OCI-M2 (cell line): ENCODE measurements at regions not wholly inside any gene's neighbourhood (a gene's known extent, or its start where the extent isn't known, plus 50 kb on each side); places are given as distances from the start of the nearest gene placed in this dataset.

Source experiments
- DNase-seq: peaks from one replicate; lab custom pipeline; 2025; ENCODE audit not compliant: unreplicated experiment; lab: John Stamatoyannopoulos, UW

- no peak for DNase-seq
These were observed 344.9 kb downstream of the EFNA5 start for GRCh38 chr5:107325866-107326265.

- DNase-seq, result no peak
These were observed 345.9 kb downstream of the EFNA5 start for GRCh38 chr5:107324809-107325208.

GRCh38 chr5:107324071-107324470, 346.7 kb downstream of the EFNA5 start:
- DNase-seq, result no peak

- DNase-seq, result no peak
These were observed 347.2 kb downstream of the EFNA5 start for GRCh38 chr5:107323536-107323935.

GRCh38 chr5:107322936-107323335, 347.8 kb downstream of the EFNA5 start:
- DNase-seq, result no peak

GRCh38 chr5:107321906-107322305, 348.8 kb downstream of the EFNA5 start:
- no peak for DNase-seq

- DNase-seq, result no peak
These were observed 349.9 kb downstream of the EFNA5 start for GRCh38 chr5:107320846-107321245.

- DNase-seq, result no peak
These were observed 350.4 kb downstream of the EFNA5 start for GRCh38 chr5:107320376-107320775.

GRCh38 chr5:107319901-107320300, 350.8 kb downstream of the EFNA5 start:
- DNase-seq, result no peak

GRCh38 chr5:107314330-107314729, 356.4 kb downstream of the EFNA5 start:
- DNase-seq, result no peak

GRCh38 chr5:107313921-107314320, 356.8 kb downstream of the EFNA5 start:
- DNase-seq, result no peak

GRCh38 chr5:107313098-107313497, 357.6 kb downstream of the EFNA5 start:
- no peak for DNase-seq

GRCh38 chr5:107310181-107310580, 360.6 kb downstream of the EFNA5 start:
- DNase-seq, result no peak

GRCh38 chr5:107306594-107306993, 364.1 kb downstream of the EFNA5 start:
- no peak for DNase-seq

- no peak for DNase-seq
These were observed 364.7 kb downstream of the EFNA5 start for GRCh38 chr5:107306002-107306401.

- DNase-seq, result no peak
These were observed 366.1 kb downstream of the EFNA5 start for GRCh38 chr5:107304684-107305083.

GRCh38 chr5:107303171-107303968, 367.4 kb downstream of the EFNA5 start:
- DNase-seq, result no peak

GRCh38 chr5:107302441-107302840, 368.3 kb downstream of the EFNA5 start:
- no peak for DNase-seq

- DNase-seq, result no peak
These were observed 368.7 kb downstream of the EFNA5 start for GRCh38 chr5:107301999-107302398.

GRCh38 chr5:107300721-107301327, 369.9 kb downstream of the EFNA5 start:
- no peak for DNase-seq

GRCh38 chr5:107296572-107296971, 374.2 kb downstream of the EFNA5 start:
- no peak for DNase-seq

GRCh38 chr5:107295914-107296313, 374.8 kb downstream of the EFNA5 start:
- DNase-seq, result no peak

- DNase-seq, result no peak
These were observed 376.1 kb downstream of the EFNA5 start for GRCh38 chr5:107294669-107295068.
